ENCODE measurements at regions not wholly inside any gene's neighbourhood (a gene's known extent, or its start where the extent isn't known, plus 50 kb on each side); places are given as distances from the start of the nearest gene placed in this dataset.

GRCh38 chr4:31545755-31546154 is 825.6 kb downstream of the PCDH7 start:
- DNase-seq, result no peak

- no peak for DNase-seq
Observed at GRCh38 chr4:31548021-31548420, 827.9 kb downstream of the PCDH7 start.

GRCh38 chr4:31548823-31549222 is 828.7 kb downstream of the PCDH7 start:
- DNase-seq, result no peak

- DNase-seq, result no peak
Observed at GRCh38 chr4:31549256-31549655, 829.1 kb downstream of the PCDH7 start.

GRCh38 chr4:31557437-31557836 is 837.3 kb downstream of the PCDH7 start:
- peak; percentile 1 for DNase-seq

- no peak for DNase-seq
Observed at GRCh38 chr4:31573554-31573953, 853.4 kb downstream of the PCDH7 start.

- no peak for DNase-seq
Observed at GRCh38 chr4:31575504-31575903, 855.3 kb downstream of the PCDH7 start.

- no peak for DNase-seq
Observed at GRCh38 chr4:31580843-31581242, 860.7 kb downstream of the PCDH7 start.

- no peak for DNase-seq
Observed at GRCh38 chr4:31585503-31585902, 865.3 kb downstream of the PCDH7 start.

- no peak for DNase-seq
Observed at GRCh38 chr4:31592293-31592692, 872.1 kb downstream of the PCDH7 start.

- DNase-seq, result no peak
Observed at GRCh38 chr4:31595496-31595895, 875.3 kb downstream of the PCDH7 start.

GRCh38 chr4:31598639-31599038 is 878.5 kb downstream of the PCDH7 start:
- no peak for DNase-seq

GRCh38 chr4:31601793-31602192 is 881.6 kb downstream of the PCDH7 start:
- no peak for DNase-seq

- DNase-seq, result no peak
Observed at GRCh38 chr4:31613946-31614623, 893.9 kb downstream of the PCDH7 start.

GRCh38 chr4:31617667-31618066 is 897.5 kb downstream of the PCDH7 start:
- DNase-seq, result no peak

- DNase-seq, result no peak
Observed at GRCh38 chr4:31620476-31620875, 900.3 kb downstream of the PCDH7 start.

- DNase-seq, result no peak
Observed at GRCh38 chr4:31645236-31645635, 925.1 kb downstream of the PCDH7 start.

- no peak for DNase-seq
Observed at GRCh38 chr4:31647786-31648185, 927.6 kb downstream of the PCDH7 start.

- DNase-seq, result no peak
Observed at GRCh38 chr4:31649878-31650277, 929.7 kb downstream of the PCDH7 start.

GRCh38 chr4:31651541-31651940 is 931.4 kb downstream of the PCDH7 start:
- no peak for DNase-seq

- DNase-seq, result peak; percentile 13
Observed at GRCh38 chr4:31655328-31655727, 935.2 kb downstream of the PCDH7 start.

GRCh38 chr4:31657859-31658570 is 937.8 kb downstream of the PCDH7 start:
- peak; percentile 51 for DNase-seq

GRCh38 chr4:31660916-31661315 is 940.7 kb downstream of the PCDH7 start:
- no peak for DNase-seq

- DNase-seq, result no peak
Observed at GRCh38 chr4:31662951-31663350, 942.8 kb downstream of the PCDH7 start.

- no peak for DNase-seq
Observed at GRCh38 chr4:31667686-31668085, 947.5 kb downstream of the PCDH7 start.
